ENCODE measurements at regions not wholly inside any gene's neighbourhood (a gene's known extent, or its start where the extent isn't known, plus 50 kb on each side); places are given as distances from the start of the nearest gene placed in this dataset.
"Not testable (repeated sequence)": the region's sequence is repeated elsewhere in the genome, so short reads cannot be mapped to it uniquely, and the experiment has no call there.

DNA sequence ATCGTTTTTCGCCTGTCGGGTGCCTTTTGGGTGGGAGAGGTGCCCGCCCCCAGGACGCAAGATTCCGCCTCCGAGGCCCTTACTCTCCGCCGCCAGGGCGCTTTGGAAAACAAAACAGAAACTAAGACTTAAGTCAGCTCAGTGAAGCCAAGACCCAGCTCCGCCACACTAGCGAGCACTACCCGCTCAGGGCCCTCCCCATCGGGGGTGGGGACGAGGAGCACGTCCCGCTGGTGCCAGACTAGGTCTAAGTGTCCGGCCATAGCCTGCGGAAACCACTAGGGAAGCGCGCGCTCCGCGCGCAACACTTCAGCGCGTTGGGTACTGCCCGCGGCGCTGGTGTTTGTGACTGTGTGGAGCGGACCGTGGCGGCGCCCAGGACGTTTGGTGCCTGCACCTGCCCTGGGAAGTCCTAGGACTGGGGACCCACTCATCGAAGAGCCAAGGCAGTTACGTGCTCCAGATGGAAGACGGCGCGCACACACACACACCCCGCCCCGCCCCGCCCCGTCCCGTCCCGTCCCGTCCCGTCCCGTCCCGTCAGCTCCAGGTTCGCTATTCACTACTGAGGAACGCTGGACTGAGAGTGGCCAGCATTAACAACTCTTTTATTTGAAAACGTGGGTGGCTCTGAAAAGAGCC is 57.6 kb upstream of the BOLA1 start:
- H3K27ac Mint-ChIP-seq; H3K9me3 Mint-ChIP-seq (ENCODE audit: insufficient read depth); H3K4me3 Mint-ChIP-seq; DNase-seq; H3K27me3 Mint-ChIP-seq (ENCODE audit: low read depth); CTCF ChIA-PET; POLR2A ChIA-PET: not testable (repeated sequence)
- Mint-ChIP-seq H3K36me3 (ENCODE audit: low read depth) (peaks cover 26% of the 10 kb centered on the region), H3K4me1 (ENCODE audit: low read depth) (peaks cover 21% of the 10 kb centered on the region)
- ATAC-seq, result peak; percentile 57

DNA sequence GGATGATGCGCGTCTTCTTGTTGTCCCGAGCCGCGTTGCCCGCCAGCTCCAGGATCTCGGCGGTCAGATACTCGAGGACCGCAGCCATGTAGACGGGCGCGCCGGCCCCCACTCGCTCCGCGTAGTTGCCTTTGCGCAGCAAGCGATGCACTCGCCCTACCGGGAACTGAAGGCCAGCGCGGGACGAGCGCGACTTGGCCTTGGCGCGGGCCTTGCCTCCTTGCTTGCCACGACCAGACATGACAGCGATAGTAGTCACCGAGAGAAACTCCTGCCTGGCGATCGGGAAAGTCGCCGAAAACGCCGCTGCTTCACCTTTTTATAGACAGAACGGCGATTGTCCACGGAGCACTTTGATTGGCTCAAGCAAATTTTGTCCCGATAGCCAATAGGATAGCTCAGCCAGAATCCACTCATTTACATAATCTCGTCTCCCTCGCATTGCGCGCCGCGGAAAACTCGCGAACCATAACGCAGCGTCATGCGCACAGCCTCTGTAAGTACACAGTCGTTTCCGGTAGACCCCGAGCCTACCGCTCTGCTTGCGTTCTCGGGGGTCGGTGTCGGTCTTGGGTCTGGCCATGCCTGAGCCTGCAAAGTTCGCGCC is 56.8 kb upstream of the BOLA1 start:
- DNase-seq; H3K9me3 Mint-ChIP-seq (ENCODE audit: insufficient read depth); H3K27me3 Mint-ChIP-seq (ENCODE audit: low read depth); H3K4me3 Mint-ChIP-seq; H3K27ac Mint-ChIP-seq: not testable (repeated sequence)
- POLR2A ChIA-PET, result interaction anchor here (1.2 to 4.8 kb wide), 2 partner anchors 30 to 44 kb away, joined by 7 to 310 read pairs; a partner anchor contains a TSS
- Mint-ChIP-seq H3K4me1 (ENCODE audit: low read depth) (peaks cover 29% of the 10 kb centered on the region), H3K36me3 (ENCODE audit: low read depth) (peaks cover 34% of the 10 kb centered on the region)
- CTCF ChIA-PET, result interaction anchor here (1.2 kb wide), 1 partner anchor 45 kb away, joined by 7 read pairs; a partner anchor contains a TSS
- peak; percentile 58 for ATAC-seq

DNA sequence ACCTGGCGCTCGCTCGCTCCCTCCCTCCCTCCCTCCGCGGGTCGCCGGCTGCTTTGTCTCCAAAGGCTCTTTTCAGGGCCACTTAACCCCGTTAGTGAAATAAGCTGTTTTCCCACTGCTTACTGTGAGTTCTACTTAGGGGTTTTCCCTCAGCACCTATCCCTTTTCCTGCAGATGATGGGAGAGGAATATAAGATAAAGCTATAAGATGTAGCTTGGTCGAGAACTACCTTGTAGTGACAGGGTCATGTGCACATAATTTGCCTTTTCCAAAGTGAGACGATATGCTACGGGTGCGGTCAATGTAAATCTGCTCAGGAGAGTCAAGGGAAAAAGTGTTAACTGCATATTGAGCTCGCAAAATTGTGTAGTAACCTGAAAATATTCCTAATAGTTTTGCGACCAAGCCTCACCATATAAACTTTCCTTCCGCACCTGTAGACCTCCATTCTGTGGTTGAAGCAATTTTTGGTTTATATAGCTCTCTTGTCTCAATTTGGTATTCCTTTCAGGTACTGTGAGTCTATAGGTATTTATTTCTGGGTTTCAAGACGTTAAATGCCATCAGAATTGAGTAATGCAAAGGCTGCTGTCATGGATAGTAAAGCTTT is 55.8 kb upstream of the BOLA1 start:
- DNase-seq, result peak; percentile 29
- peak overlapping the region; percentile 97 for H3K27ac Mint-ChIP-seq
- peak overlapping the region; percentile 85 for H3K4me3 Mint-ChIP-seq
- H3K4me1 Mint-ChIP-seq (ENCODE audit: low read depth), result peaks cover 36% of the 10 kb centered on the region
- H3K27me3 Mint-ChIP-seq (ENCODE audit: low read depth), result no peaks in the 10 kb centered on the region
- H3K9me3 Mint-ChIP-seq (ENCODE audit: insufficient read depth), result no peaks in the 10 kb centered on the region
- H3K36me3 Mint-ChIP-seq (ENCODE audit: low read depth), result peaks cover 40% of the 10 kb centered on the region
- no peak for ATAC-seq
- POLR2A ChIA-PET, result interaction anchor here (1.1 to 4.8 kb wide), 5 partner anchors 31 to 392 kb away, joined by 4 to 310 read pairs (median 7); partner anchors contain the start of genes ANP32E and SF3B4
- CTCF ChIA-PET, result interaction anchor here (1.2 to 1.5 kb wide), 2 partner anchors 41 to 44 kb away, joined by 5 to 7 read pairs; a partner anchor contains a TSS

DNA sequence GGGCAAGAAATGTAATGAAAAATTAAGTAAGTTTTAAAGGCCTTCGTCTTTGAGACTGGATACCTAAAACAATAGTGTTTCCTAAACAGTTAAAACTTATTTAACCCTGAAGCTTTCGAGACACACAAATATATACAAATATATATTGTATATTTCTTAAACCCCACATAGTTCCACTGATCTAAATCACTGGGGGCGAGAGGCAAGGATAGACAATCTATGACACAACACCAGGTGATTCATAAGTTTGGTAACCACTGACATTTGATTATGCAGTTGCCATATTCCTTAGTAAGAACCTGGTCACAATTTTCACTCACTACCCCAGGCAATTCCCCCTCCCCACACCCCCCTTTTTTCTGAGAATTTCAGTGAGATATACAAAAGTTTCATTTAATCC is 55.3 kb upstream of the BOLA1 start:
- peak overlapping the region; percentile 85 for H3K4me3 Mint-ChIP-seq
- peaks cover 45% of the 10 kb centered on the region for H3K36me3 Mint-ChIP-seq (ENCODE audit: low read depth)
- ATAC-seq, result no peak
- CTCF ChIA-PET, result interaction anchor here (1.2 to 1.5 kb wide), 2 partner anchors 40 to 44 kb away, joined by 5 to 7 read pairs; a partner anchor contains a TSS
- peaks cover 42% of the 10 kb centered on the region for H3K4me1 Mint-ChIP-seq (ENCODE audit: low read depth)
- peak; percentile 55 for DNase-seq
- H3K27me3 Mint-ChIP-seq (ENCODE audit: low read depth), result no peaks in the 10 kb centered on the region
- H3K27ac Mint-ChIP-seq, result peak overlapping the region; percentile 97
- H3K9me3 Mint-ChIP-seq (ENCODE audit: insufficient read depth), result no peaks in the 10 kb centered on the region
- POLR2A ChIA-PET, result interaction anchor here (1.1 to 4.8 kb wide), 5 partner anchors 31 to 392 kb away, joined by 4 to 310 read pairs (median 7); partner anchors contain the start of genes ANP32E and SF3B4

DNA sequence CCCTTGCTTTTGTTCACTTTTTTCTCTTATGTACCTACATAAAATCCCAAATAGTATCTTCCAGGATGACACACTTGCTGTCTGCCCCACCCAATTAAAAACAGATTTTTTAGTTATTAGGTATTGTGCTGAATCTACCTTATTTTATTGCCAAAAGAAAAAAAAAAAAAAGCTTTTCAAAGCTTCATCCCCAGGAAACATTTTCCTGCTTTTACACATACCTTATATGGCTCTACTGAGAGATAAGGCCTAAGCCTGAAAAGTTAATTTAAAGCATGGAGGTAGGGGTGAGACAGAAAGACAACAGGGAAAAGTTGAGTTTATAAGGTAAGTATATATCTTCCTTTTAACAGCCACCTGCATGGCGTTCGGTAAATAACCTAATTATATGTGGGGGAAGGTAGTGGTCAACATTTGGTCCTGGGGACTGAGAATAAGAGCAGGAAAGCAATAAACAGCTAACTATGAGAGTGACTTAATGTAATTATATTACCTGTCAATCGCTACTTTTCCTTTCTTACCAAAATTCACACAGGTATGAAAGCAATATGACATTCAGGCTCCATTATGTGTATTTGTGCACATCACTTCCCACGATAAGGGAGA is 54.6 kb upstream of the BOLA1 start:
- CTCF ChIA-PET, result interaction anchor here (1.5 kb wide), 1 partner anchor 40 kb away, joined by 5 read pairs; no protein-coding TSS in a partner anchor
- Mint-ChIP-seq H3K9me3 (ENCODE audit: insufficient read depth) (no peaks in the 10 kb centered on the region), H3K4me3 (peak overlapping the region; percentile 85), H3K27me3 (ENCODE audit: low read depth) (no peaks in the 10 kb centered on the region), H3K36me3 (ENCODE audit: low read depth) (peaks cover 52% of the 10 kb centered on the region), H3K4me1 (ENCODE audit: low read depth) (peaks cover 43% of the 10 kb centered on the region), H3K27ac (peak overlapping the region; percentile 97)
- ATAC-seq (no peak), DNase-seq (peak; percentile 21)
- POLR2A ChIA-PET, result interaction anchor here (0.7 to 4.8 kb wide), 4 partner anchors 37 to 716 kb away, joined by 4 to 310 read pairs (median 6); partner anchors contain the start of gene SF3B4

GRCh38 chr1:149845416-149845815 is 54.0 kb upstream of the BOLA1 start:
- peak; percentile 34 for DNase-seq
- POLR2A ChIA-PET, result interaction anchor here (4.8 kb wide), 1 partner anchor 41 kb away, joined by 310 read pairs; a partner anchor contains a TSS

GRCh38 chr1:149846042-149846441 is 53.3 kb upstream of the BOLA1 start:
- peaks cover 56% of the 10 kb centered on the region for H3K36me3 Mint-ChIP-seq (ENCODE audit: low read depth)
- POLR2A ChIA-PET, result interaction anchor here (4.8 kb wide), 1 partner anchor 40 kb away, joined by 310 read pairs; a partner anchor contains a TSS
- ATAC-seq (no peak), DNase-seq (peak; percentile 20)
- no peaks in the 10 kb centered on the region for H3K9me3 Mint-ChIP-seq (ENCODE audit: insufficient read depth)
- CTCF ChIA-PET, result no interaction called here
- no peaks in the 10 kb centered on the region for H3K27me3 Mint-ChIP-seq (ENCODE audit: low read depth)
- H3K4me1 Mint-ChIP-seq (ENCODE audit: low read depth), result peaks cover 43% of the 10 kb centered on the region
- peak overlapping the region; percentile 97 for H3K27ac Mint-ChIP-seq
- peak overlapping the region; percentile 85 for H3K4me3 Mint-ChIP-seq

More at GRCh38 chr1:149845416-149845815, 54.0 kb upstream of the BOLA1 start:
- H3K4me1 Mint-ChIP-seq (ENCODE audit: low read depth), result peaks cover 43% of the 10 kb centered on the region
- CTCF ChIA-PET, result no interaction called here
- peak overlapping the region; percentile 97 for H3K27ac Mint-ChIP-seq
- no peaks in the 10 kb centered on the region for H3K9me3 Mint-ChIP-seq (ENCODE audit: insufficient read depth)
- H3K4me3 Mint-ChIP-seq, result peak overlapping the region; percentile 85
- H3K27me3 Mint-ChIP-seq (ENCODE audit: low read depth), result no peaks in the 10 kb centered on the region
- peaks cover 56% of the 10 kb centered on the region for H3K36me3 Mint-ChIP-seq (ENCODE audit: low read depth)
- ATAC-seq, result no peak

DNA sequence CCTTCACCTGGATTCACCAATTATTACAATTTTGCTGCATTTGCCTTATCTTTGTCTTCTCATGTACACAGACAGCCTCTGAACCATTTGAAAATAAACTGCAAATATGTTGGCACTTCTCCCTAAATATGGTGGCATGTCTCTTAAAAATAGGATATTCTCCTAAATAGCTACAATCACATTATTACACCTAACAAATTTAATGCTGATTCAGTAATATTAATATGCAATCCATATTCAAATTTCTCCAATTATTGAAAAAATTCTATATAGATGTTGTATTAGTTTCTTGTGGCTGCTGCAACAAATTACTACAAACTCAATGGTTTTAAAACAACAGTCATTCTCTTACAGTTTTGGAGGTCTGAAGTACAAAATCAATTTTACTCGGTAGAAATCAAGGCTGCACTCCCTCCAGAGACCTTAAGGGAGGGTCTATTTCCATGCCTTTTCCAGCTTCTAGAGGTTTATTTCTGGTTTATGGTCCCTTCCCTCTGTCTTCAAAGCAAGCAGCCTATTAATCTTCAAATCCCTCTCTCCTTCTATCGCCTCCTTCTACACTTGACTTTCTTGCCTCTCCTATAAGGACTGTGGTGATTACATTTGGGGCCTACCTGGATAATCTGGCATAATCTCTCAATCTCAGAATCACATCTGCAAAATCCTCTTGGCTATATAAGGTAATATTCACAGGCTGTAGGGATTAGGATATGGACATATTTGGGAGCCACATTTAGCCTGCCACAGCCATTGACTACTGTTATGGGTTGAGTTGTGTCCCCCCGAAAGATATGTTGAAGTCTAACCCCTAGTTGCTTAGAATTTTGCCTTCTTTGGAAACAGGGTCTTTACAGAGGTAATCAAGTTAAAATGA is 52.5 kb upstream of the BOLA1 start:
- H3K9me3 Mint-ChIP-seq (ENCODE audit: insufficient read depth), result no peaks in the 10 kb centered on the region
- H3K4me1 Mint-ChIP-seq (ENCODE audit: low read depth), result peaks cover 43% of the 10 kb centered on the region
- ATAC-seq (no peak), DNase-seq (peak; percentile 18)
- no peaks in the 10 kb centered on the region for H3K27me3 Mint-ChIP-seq (ENCODE audit: low read depth)
- peak overlapping the region; percentile 7 for H3K4me3 Mint-ChIP-seq
- H3K27ac Mint-ChIP-seq, result peak overlapping the region; percentile 79
- peaks cover 56% of the 10 kb centered on the region for H3K36me3 Mint-ChIP-seq (ENCODE audit: low read depth)
- ChIA-PET POLR2A (interaction anchor here (4.8 kb wide), 1 partner anchor 40 kb away, joined by 310 read pairs; a partner anchor contains a TSS), CTCF (no interaction called here)

DNA sequence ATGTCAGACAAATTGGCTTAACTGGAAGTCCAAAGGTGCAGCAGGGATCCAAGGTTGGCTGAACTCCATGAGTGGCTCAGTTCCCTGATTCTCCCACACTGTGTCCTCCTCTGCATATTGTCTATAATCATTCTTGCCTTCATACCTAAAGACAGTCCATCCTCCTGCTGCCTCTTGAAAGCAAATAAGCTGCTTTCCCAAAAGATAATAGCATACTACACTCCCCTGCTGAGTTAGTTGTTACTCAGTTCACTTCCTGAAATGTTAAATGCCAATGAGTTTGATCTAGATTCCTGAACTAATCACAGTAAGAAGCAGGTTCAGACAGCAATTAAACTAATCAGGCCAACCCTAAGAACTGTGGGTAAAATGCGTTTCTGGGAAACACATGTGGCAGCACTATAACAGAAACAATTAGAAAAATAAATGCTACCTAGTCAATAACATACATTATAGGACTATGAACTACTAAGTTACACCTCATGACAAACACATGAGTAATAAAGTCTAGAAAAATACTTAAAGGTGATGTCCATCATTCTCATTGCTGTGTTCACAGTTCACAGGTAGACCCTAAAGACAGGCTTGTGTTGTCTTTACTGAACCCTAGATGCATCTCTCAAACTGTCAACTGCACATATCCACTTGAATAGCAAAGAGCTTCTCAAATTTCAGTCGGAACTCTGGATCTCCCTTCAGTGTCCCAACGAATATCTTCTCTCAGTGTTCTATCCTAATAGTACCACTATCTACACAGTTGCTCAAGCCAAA is 50.8 kb upstream of the BOLA1 start:
- no peaks in the 10 kb centered on the region for H3K9me3 Mint-ChIP-seq (ENCODE audit: insufficient read depth)
- peak overlapping the region; percentile 95 for H3K27ac Mint-ChIP-seq
- POLR2A ChIA-PET, result interaction anchor here (0.6 to 2.8 kb wide), 6 partner anchors 36 to 387 kb away, joined by 3 to 205 read pairs (median 4); partner anchors contain the start of gene ANP32E
- CTCF ChIA-PET, result interaction anchor here (1.0 to 1.9 kb wide), 2 partner anchors 35 to 40 kb away, joined by 4 to 9 read pairs; a partner anchor contains a TSS
- peak overlapping the region; percentile 83 for H3K4me3 Mint-ChIP-seq
- peak; percentile 21 for DNase-seq
- no peak for ATAC-seq
- peaks cover 43% of the 10 kb centered on the region for H3K4me1 Mint-ChIP-seq (ENCODE audit: low read depth)
- H3K36me3 Mint-ChIP-seq (ENCODE audit: low read depth), result peaks cover 54% of the 10 kb centered on the region
- H3K27me3 Mint-ChIP-seq (ENCODE audit: low read depth), result no peaks in the 10 kb centered on the region
